Activated B cell treated with CpG ODN at 0.5 μM for 24 hours (primary cell): ENCODE measurements at regions not wholly inside any gene's neighbourhood (a gene's known extent, or its start where the extent isn't known, plus 50 kb on each side); places are given as distances from the start of the nearest gene placed in this dataset.

Experiments
- ATAC-seq: fragments of 200-7000 bp; cut with Tn5 transposase; one replicate; pipeline ENCODE4 v1.10.0; 2021; ENCODE audit warnings: low read depth, mild to moderate bottlenecking, moderate library complexity
- CTCF ChIA-PET: fragments of 350-600 bp; sonication (Branson Sonifier 250); formaldehyde crosslinking; loops from one replicate; lab custom pipeline; 2021; ENCODE audit warnings: antibody characterized with exemption; lab: Charles Lee
- POLR2A ChIA-PET: fragments of 350-600 bp; sonication (Branson Sonifier 250); formaldehyde crosslinking; loops from one replicate; lab custom pipeline; 2021; ENCODE audit warnings: antibody characterized with exemption; lab: Charles Lee
- DNase-seq: peaks from one replicate; pipeline ENCODE4 v3.0.0; 2022
- H3K27ac Mint-ChIP-seq: one replicate; pipeline ENCODE4 v1.8.0; 2020; ENCODE audit warnings: mixed read lengths
- H3K27me3 Mint-ChIP-seq: one replicate; pipeline ENCODE4 v1.8.0; 2021; ENCODE audit warnings: mixed read lengths
- H3K36me3 Mint-ChIP-seq: one replicate; pipeline ENCODE4 v1.8.0; 2021; ENCODE audit warnings: low read depth, mixed read lengths
- H3K4me1 Mint-ChIP-seq: one replicate; pipeline ENCODE4 v1.8.0; 2021; ENCODE audit warnings: mixed read lengths
- H3K4me3 Mint-ChIP-seq: one replicate; pipeline ENCODE4 v1.8.0; 2020; ENCODE audit warnings: mild to moderate bottlenecking, mixed read lengths
- H3K9me3 Mint-ChIP-seq: one replicate; pipeline ENCODE4 v1.8.0; 2020; ENCODE audit warnings: mixed read lengths
- intact Hi-C: fragments of 100-400 bp; cut with micrococcal nuclease; formaldehyde crosslinking; loops from one replicate; pipeline ENCODE4 v1.15.1; 2024
- TF ChIP-seq, protein P1 (sequence below): fragments of 200-600 bp; IDR thresholded peaks from one replicate; pipeline ENCODE4 v1.8.0; 2022; ENCODE audit warnings: antibody characterized with exemption, mild to moderate bottlenecking

DNA sequence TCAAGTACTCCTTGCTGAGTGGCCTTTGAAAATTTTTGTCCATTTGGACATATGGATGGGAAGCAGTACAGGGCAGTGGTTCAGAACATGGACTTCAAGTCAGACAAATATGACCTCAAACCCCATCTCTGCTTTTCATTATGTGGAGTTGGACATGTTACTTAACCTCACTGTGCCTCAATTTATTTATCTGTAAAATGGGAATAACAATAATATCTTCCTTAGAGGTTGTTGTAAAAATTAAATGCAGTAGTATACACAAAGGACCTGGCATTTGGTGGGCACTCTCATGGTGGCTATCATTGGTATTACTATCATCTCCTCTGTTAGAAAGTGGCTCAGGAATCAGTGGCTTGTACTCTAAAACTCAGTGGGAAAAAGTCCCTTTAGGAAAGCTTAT is 204.0 kb upstream of the MYLIP start:
- H3K4me1 Mint-ChIP-seq: no peaks in the 10 kb centered on the region
- CTCF ChIA-PET: no interaction called here
- ATAC-seq (no peak), DNase-seq (no peak)
- no peaks in the 10 kb centered on the region for H3K36me3 Mint-ChIP-seq
- POLR2A ChIA-PET: no interaction called here
- H3K9me3 Mint-ChIP-seq: peaks cover 2% of the 10 kb centered on the region
- intact Hi-C loops: no loop called here
- TF ChIP-seq, protein P1, sequence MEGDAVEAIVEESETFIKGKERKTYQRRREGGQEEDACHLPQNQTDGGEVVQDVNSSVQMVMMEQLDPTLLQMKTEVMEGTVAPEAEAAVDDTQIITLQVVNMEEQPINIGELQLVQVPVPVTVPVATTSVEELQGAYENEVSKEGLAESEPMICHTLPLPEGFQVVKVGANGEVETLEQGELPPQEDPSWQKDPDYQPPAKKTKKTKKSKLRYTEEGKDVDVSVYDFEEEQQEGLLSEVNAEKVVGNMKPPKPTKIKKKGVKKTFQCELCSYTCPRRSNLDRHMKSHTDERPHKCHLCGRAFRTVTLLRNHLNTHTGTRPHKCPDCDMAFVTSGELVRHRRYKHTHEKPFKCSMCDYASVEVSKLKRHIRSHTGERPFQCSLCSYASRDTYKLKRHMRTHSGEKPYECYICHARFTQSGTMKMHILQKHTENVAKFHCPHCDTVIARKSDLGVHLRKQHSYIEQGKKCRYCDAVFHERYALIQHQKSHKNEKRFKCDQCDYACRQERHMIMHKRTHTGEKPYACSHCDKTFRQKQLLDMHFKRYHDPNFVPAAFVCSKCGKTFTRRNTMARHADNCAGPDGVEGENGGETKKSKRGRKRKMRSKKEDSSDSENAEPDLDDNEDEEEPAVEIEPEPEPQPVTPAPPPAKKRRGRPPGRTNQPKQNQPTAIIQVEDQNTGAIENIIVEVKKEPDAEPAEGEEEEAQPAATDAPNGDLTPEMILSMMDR: no peak
- H3K27me3 Mint-ChIP-seq: no peaks in the 10 kb centered on the region
- H3K4me3 Mint-ChIP-seq: no peak overlapping the region
- no peak overlapping the region for H3K27ac Mint-ChIP-seq

DNA sequence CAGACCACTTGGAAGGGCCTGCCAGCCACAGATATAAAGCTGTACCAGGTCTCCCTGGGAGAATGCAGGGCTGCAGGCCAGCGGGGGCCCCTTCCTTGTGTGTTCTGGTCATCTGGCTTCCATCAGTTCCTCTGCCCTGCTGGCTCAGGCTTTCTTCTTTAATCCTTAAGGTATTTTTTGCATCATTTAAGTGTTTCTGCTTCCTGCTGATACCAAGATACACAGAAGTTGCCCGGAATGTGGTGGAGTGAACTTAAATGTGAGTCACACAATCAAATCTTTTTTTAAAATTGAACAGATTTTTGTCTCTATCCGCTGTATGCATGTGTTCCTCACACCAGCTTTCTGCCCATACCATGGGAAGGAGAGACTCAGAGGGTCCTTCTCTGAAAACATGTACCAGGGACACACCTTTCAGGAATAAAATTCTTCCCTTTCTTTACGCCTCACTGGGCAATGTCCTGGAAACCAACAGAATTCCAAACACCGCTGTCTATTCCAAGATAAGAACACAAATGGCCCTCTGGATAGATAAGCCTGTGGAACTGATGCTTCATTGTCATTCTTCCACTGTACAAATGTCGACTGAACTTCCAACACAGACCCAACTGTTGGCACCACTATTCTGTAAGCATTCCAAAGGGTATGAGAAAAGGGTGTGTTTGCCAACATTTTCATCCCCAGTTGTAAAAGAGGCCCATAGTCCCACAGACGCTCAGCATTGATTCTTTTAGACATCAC is 206.2 kb upstream of the MYLIP start:
- no peaks in the 10 kb centered on the region for H3K9me3 Mint-ChIP-seq
- no peak overlapping the region for H3K4me3 Mint-ChIP-seq
- ChIA-PET CTCF (no interaction called here), POLR2A (interaction anchor here (0.5 kb wide), 1 partner anchor 10 kb away, joined by 3 read pairs; no protein-coding TSS in a partner anchor)
- DNase-seq (no peak), ATAC-seq (no peak)
- intact Hi-C loops: no loop called here
- TF ChIP-seq, protein P1: no peak
- H3K36me3 Mint-ChIP-seq: no peaks in the 10 kb centered on the region
- no peak overlapping the region for H3K27ac Mint-ChIP-seq
- no peaks in the 10 kb centered on the region for H3K27me3 Mint-ChIP-seq
- no peaks in the 10 kb centered on the region for H3K4me1 Mint-ChIP-seq

DNA sequence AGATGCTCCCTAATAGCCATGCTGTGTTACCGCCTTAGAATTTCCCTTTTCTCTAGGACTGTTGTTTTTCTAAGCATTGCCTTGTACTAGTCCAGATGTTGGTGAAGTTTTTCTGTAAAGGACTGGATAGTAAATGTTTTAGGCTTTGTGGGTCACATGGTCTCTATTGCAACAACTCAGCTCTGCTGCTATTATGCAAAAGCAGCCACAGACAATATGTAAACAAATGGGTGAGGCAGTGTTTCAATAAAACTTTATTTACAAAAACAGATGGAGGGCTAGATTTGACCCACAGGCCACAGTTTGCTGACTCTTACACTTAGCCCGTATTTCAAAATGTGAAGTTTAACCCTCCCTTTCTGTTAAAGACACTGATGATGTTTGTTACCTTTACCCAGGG is 207.6 kb upstream of the MYLIP start:
- Mint-ChIP-seq H3K36me3 (no peaks in the 10 kb centered on the region), H3K27ac (no peak overlapping the region), H3K4me1 (no peaks in the 10 kb centered on the region), H3K27me3 (no peaks in the 10 kb centered on the region), H3K9me3 (no peaks in the 10 kb centered on the region), H3K4me3 (no peak overlapping the region)
- POLR2A ChIA-PET: no interaction called here
- TF ChIP-seq, protein P1: no peak
- ATAC-seq: no peak
- intact Hi-C loops: no loop called here
- CTCF ChIA-PET: no interaction called here
- no peak for DNase-seq

DNA sequence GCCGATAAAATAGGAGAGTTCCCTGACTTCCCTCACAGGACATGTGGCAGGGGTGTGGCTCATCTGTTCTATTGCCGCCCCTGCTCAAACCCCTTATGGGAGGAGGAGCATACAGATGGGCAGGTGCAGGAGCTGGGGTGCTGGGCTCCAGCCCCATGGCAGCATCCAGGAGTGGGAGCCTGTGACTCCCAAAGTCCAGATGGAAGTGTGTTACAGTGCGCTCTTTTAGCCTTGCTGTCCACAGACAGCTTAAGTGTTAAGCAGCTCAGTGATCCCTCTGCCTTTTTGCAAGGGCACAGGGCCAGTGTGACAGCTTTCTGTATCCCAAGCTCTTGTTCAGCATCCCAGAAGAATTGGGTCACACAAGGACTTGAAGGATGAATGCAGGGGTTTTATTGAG is 212.3 kb upstream of the MYLIP start:
- Mint-ChIP-seq H3K27me3 (no peaks in the 10 kb centered on the region), H3K4me1 (no peaks in the 10 kb centered on the region), H3K27ac (no peak overlapping the region), H3K4me3 (no peak overlapping the region), H3K9me3 (no peaks in the 10 kb centered on the region), H3K36me3 (no peaks in the 10 kb centered on the region)
- ChIA-PET POLR2A (interaction anchor here (0.6 kb wide), 1 partner anchor 85 kb away, joined by 7 read pairs; no protein-coding TSS in a partner anchor), CTCF (no interaction called here)
- no peak for ATAC-seq
- no peak for DNase-seq
- TF ChIP-seq, protein P1: no peak
- intact Hi-C loops: no loop called here

DNA sequence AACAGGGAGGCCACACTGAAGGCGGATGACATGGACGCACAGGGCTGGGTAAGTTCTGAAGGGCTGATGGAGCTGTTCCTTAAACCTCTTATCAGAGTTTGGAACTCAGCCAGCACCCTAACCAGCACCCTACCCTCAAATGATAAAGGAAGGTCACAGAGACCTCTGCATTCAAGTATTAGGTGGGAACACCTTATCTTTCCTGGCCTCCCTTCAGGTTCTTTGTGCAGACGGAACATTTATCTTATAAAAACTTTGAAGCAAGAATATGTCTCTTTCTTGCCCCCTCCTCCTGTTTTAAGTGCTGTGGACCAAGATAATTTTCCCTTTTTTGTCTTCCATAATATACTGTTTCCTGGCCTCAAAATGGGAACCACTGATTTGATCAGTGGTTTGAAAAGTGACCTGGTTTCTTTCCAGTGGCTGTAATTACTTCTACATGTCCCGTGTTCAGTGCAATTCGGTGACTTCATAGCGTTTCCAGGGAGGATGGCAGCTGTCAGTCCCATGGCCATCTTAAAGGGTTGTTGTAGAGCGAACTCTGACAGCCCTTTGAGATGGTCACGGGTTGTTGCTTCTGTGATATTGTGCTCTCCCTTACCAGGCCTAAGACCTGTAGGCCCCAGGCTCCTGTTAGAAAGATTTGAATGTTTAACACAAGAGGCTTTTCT is 213.2 kb upstream of the MYLIP start:
- Mint-ChIP-seq H3K4me3 (no peak overlapping the region), H3K36me3 (no peaks in the 10 kb centered on the region), H3K9me3 (no peaks in the 10 kb centered on the region), H3K27me3 (no peaks in the 10 kb centered on the region), H3K27ac (no peak overlapping the region), H3K4me1 (no peaks in the 10 kb centered on the region)
- ChIA-PET CTCF (interaction anchor here (0.7 kb wide), 1 partner anchor 10 kb away, joined by 3 read pairs; no protein-coding TSS in a partner anchor), POLR2A (interaction anchor here (1.0 kb wide), 1 partner anchor 10 kb away, joined by 3 read pairs; no protein-coding TSS in a partner anchor)
- intact Hi-C loops: no loop called here
- TF ChIP-seq, protein P1: no peak
- ATAC-seq (no peak), DNase-seq (no peak)
